OCI-LY3 (cell line): ENCODE measurements at regions not wholly inside any gene's neighbourhood (a gene's known extent, or its start where the extent isn't known, plus 50 kb on each side); places are given as distances from the start of the nearest gene placed in this dataset.

Experiments
- H2AFZ ChIP-seq: fragments of 200-600, 300-600 bp; shearing (Covaris generic); 2 replicates; pipeline ENCODE4 v1.6.0; 2014; ENCODE audit warnings: antibody characterized with exemption, low read depth, low read length
- H3K27ac ChIP-seq: fragments of 200-600, 300-600 bp; sonication (generic); 2 replicates; pipeline ENCODE4 v1.5.1; 2014; ENCODE audit warnings: mild to moderate bottlenecking, low read length, moderate library complexity, mixed read lengths
- H3K27me3 ChIP-seq: fragments of 200-600, 300-600 bp; sonication (generic); 2 replicates; pipeline ENCODE4 v1.6.1; 2014; ENCODE audit warnings: low read depth, low read length, mixed read lengths
- H3K36me3 ChIP-seq: fragments of 200-600, 300-600 bp; sonication (generic); replicated peaks from 2 replicates; pipeline ENCODE3; 2014; ENCODE audit warnings: low read depth, low read length, mixed read lengths
- H3K4me1 ChIP-seq: fragments of 300-600, 200-600 bp; sonication (generic); 2 replicates; pipeline ENCODE4 v1.6.1; 2014; ENCODE audit warnings: low read length, mixed read lengths
- H3K4me2 ChIP-seq: fragments of 200-600, 300-600 bp; sonication (generic); 2 replicates; pipeline ENCODE4 v1.6.1; 2014; ENCODE audit warnings: low read length, mixed read lengths
- H3K4me3 ChIP-seq: fragments of 300-600, 200-600 bp; sonication (generic); 2 replicates; pipeline ENCODE4 v1.5.1; 2014; ENCODE audit warnings: antibody characterized with exemption, mild to moderate bottlenecking, low read length, moderate library complexity
- H3K79me2 ChIP-seq: fragments of 300-600, 200-600 bp; shearing (Covaris generic); 2 replicates; pipeline ENCODE4 v1.6.1; 2014; ENCODE audit warnings: mild to moderate bottlenecking, low read length, mixed read lengths
- H3K9ac ChIP-seq: fragments of 300-600, 200-600 bp; shearing (Covaris generic); 2 replicates; pipeline ENCODE4 v1.6.0; 2014; ENCODE audit warnings: mild to moderate bottlenecking, low read length, moderate library complexity
- H3K9me3 ChIP-seq: fragments of 200-600, 300-600 bp; shearing (Covaris generic); 2 replicates; pipeline ENCODE4 v1.6.1; 2014; ENCODE audit warnings: low read length, mixed read lengths; ENCODE audit not compliant: insufficient read depth
- H4K20me1 ChIP-seq: fragments of 200-600, 300-600 bp; sonication (generic); 2 replicates; pipeline ENCODE4 v1.6.1; 2016; ENCODE audit warnings: low read length, mixed read lengths; ENCODE audit not compliant: insufficient read depth
- EZH2phosphoT487 ChIP-seq: fragments of 200-600 bp; shearing (Covaris generic); IDR thresholded peaks from 2 replicates; pipeline ENCODE4 v1.6.1; 2018; ENCODE audit warnings: antibody characterized with exemption, mixed run types, low read depth
- TF ChIP-seq, protein P1 (sequence below): fragments of 200-600, 300-600 bp; sonication (generic); IDR thresholded peaks from 2 replicates; pipeline ENCODE4 v1.5.1; 2014; ENCODE audit warnings: antibody characterized with exemption, low read length, low read depth

DNA sequence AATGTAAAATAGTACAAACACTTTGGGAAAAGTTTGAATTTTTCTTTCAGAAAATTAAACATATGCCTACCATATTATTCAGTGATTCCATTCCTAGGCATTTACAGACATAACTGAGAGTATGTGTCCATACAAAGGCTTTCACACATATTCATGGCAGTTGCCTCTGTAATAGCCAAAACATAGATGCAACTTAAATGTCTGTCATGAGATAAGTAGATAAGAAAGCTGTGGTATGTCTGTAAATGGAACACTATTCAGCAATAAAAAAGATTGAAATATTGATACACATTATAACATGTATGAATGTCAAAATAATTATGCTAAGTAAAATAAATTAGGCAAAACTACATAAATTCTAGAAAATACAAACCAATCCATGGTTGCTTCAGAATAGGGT, 964.5 kb upstream of the MBL2 start:
- Histone ChIP-seq H3K36me3 (no peaks in the 10 kb centered on the region), H4K20me1 (no peaks in the 10 kb centered on the region), H3K27ac (no peak overlapping the region), H3K4me3 (no peak overlapping the region), H3K9me3 (no peaks in the 10 kb centered on the region), H3K9ac (no peak overlapping the region), H3K27me3 (no peaks in the 10 kb centered on the region), H3K79me2 (no peaks in the 10 kb centered on the region), H3K4me1 (no peaks in the 10 kb centered on the region), H3K4me2 (no peak overlapping the region), H2AFZ (no peak overlapping the region)
- TF ChIP-seq, protein P1, sequence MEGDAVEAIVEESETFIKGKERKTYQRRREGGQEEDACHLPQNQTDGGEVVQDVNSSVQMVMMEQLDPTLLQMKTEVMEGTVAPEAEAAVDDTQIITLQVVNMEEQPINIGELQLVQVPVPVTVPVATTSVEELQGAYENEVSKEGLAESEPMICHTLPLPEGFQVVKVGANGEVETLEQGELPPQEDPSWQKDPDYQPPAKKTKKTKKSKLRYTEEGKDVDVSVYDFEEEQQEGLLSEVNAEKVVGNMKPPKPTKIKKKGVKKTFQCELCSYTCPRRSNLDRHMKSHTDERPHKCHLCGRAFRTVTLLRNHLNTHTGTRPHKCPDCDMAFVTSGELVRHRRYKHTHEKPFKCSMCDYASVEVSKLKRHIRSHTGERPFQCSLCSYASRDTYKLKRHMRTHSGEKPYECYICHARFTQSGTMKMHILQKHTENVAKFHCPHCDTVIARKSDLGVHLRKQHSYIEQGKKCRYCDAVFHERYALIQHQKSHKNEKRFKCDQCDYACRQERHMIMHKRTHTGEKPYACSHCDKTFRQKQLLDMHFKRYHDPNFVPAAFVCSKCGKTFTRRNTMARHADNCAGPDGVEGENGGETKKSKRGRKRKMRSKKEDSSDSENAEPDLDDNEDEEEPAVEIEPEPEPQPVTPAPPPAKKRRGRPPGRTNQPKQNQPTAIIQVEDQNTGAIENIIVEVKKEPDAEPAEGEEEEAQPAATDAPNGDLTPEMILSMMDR: no peak
- TF ChIP-seq EZH2phosphoT487: no peak

DNA sequence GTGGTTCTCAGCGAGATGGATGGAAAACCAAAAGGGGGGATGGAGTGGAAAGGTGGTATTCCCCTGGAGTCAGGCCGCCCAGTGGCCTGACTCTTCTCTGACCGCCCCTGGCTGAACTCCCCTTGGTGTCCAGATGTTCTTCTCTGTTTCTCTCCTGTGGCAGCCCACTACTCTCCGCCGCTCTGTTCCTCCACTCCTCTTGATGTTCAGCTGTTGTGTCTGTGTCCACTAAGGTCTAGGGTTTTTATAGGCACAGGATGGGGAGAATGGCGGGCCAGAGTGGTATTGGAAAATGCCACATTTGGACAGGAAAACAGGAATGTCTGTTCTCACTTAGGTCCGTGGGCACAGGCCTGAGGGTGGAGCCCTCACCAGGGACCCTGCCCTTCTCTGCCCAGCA, 954.3 kb upstream of the MBL2 start:
- Histone ChIP-seq H3K4me2 (no peak overlapping the region), H3K4me1 (no peaks in the 10 kb centered on the region), H3K27me3 (no peaks in the 10 kb centered on the region), H3K36me3 (no peaks in the 10 kb centered on the region), H3K4me3 (no peak overlapping the region), H3K9ac (no peak overlapping the region), H3K9me3 (no peaks in the 10 kb centered on the region), H4K20me1 (no peaks in the 10 kb centered on the region), H3K79me2 (no peaks in the 10 kb centered on the region), H2AFZ (no peak overlapping the region), H3K27ac (no peak overlapping the region)
- TF ChIP-seq, protein P1: no peak
- no peak for TF ChIP-seq EZH2phosphoT487

DNA sequence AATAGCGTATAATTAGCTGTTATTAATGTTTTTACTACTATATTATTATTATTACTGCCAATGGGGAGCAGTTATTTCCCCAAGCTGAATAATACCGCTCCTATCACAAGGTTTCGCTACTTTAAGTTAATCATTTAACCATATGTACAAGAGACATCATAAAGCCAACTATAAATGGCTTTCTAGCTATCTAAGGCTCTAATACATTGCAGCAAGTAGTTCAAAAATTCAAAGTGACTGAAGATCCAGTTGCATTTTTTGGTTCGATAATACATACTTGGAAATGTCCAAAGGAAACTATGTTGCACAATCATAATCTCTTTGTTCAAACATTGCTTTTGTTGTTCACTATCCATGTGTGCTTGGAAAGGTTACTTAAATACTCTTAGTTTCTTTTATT, 952.0 kb upstream of the MBL2 start:
- Histone ChIP-seq H2AFZ (no peak overlapping the region), H4K20me1 (no peaks in the 10 kb centered on the region), H3K4me3 (no peak overlapping the region), H3K4me2 (no peak overlapping the region), H3K4me1 (no peaks in the 10 kb centered on the region), H3K9ac (no peak overlapping the region), H3K79me2 (no peaks in the 10 kb centered on the region), H3K27ac (no peak overlapping the region), H3K36me3 (no peaks in the 10 kb centered on the region), H3K27me3 (no peaks in the 10 kb centered on the region), H3K9me3 (no peaks in the 10 kb centered on the region)
- TF ChIP-seq EZH2phosphoT487: no peak
- TF ChIP-seq, protein P1: no peak

DNA sequence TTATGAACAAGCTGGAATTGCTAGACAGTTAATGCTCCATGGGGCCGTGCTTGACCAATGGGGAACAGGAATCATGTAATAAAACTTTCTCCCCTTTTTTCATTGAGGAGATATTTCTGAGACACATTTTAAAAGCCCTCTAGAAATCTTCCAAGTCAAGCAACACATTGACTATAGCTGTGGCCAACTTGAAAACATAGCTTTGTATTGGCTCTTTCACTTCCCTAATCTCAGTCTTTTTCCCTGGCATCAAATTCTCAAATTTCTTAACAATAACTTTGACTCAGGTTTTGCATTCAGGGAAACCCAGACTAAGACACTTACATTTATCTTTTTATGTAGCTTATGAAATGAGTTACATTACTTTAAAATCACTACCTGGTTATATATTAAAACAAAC, 947.1 kb upstream of the MBL2 start:
- Histone ChIP-seq H3K9ac (no peak overlapping the region), H3K79me2 (no peaks in the 10 kb centered on the region), H3K27ac (no peak overlapping the region), H3K27me3 (no peaks in the 10 kb centered on the region), H3K4me2 (no peak overlapping the region), H2AFZ (no peak overlapping the region), H3K9me3 (no peaks in the 10 kb centered on the region), H3K4me3 (no peak overlapping the region), H4K20me1 (no peaks in the 10 kb centered on the region), H3K36me3 (no peaks in the 10 kb centered on the region), H3K4me1 (no peaks in the 10 kb centered on the region)
- no peak for TF ChIP-seq EZH2phosphoT487
- TF ChIP-seq, protein P1: no peak
